Esophagus muscularis mucosa (tissue), 3 donors: ENCODE measurements at regions not wholly inside any gene's neighbourhood (a gene's known extent, or its start where the extent isn't known, plus 50 kb on each side); places are given as distances from the start of the nearest gene placed in this dataset.

Source experiments
- CTCF ChIP-seq, 3 experiments: fragments of 200-600 bp in 2 of 3; fragments of 450-650 bp in 1 of 3; sonication (generic) in 2 of 3; IDR thresholded peaks; one replicate each; pipeline ENCODE4 v1.5.1; 2017 to 2019; ENCODE audit warnings: antibody characterized with exemption in 3 of 3, mild to moderate bottlenecking in 2 of 3, moderate library complexity in 1 of 3
- POLR2A ChIP-seq: fragments of 450-650 bp; IDR thresholded peaks from one replicate; pipeline ENCODE4 v1.6.1; 2017; ENCODE audit warnings: antibody characterized with exemption, moderate library complexity, mild to moderate bottlenecking, low read depth

DNA sequence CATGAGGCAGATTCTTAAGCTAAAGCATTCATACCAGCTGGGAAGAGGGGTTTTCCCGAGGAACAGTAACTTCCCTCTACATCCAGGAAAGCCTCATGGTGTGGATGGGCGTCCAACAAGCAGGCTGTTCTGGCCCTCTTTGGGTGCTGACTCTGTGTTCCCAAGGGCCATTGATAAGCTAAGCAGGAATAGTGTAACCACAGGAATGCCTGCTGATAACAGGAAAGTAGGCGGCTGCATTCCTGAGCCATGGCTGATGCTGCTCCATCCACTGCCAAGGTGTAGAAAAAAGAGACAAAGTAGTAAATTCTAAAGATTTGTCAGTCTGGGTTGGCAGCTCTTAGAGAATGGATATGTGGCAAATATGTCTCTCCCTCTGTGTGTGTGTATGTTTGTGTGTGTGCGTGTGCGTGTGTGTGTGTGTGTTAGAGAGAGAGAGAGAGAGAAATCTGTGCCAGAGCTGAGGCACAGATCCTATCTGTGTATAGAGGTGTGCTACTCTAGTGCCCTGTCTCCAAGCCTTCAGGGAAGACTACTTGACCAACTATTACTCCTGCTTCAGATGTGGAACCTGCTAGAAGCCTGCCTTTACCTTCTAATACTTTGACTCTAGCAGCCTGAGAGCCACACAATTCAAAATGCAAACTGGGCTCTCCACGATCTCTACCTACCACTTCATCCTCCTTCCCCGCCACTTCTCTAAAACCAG, 353.1 kb upstream of the NR3C2 start:
- TF ChIP-seq CTCF (IDR thresholded peaks at IDR 0.05) (no peak), POLR2A (no peak)
